ENCODE measurements at regions not wholly inside any gene's neighbourhood (a gene's known extent, or its start where the extent isn't known, plus 50 kb on each side); places are given as distances from the start of the nearest gene placed in this dataset.

DNA sequence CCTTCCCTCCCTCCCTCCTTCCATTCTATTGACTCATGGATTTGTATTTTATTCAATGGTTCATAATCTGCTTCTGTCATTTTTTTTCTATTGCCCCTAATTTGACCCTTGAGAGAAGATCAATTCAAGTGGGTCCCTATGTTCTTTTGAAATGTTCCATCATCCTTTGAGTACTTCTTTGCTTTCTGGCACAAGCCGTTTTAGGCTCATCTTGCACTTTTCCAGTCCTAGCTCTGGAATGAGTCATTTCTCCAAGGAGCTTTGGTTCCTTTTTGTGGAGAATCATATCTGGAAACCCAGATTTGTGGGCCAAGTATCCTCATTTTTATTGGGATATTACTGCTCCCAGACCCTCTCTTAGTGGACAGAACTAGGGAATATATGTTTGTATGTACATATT lies 126.8 kb upstream of the PTPN3 start:
- TF ChIP-seq, protein P1, sequence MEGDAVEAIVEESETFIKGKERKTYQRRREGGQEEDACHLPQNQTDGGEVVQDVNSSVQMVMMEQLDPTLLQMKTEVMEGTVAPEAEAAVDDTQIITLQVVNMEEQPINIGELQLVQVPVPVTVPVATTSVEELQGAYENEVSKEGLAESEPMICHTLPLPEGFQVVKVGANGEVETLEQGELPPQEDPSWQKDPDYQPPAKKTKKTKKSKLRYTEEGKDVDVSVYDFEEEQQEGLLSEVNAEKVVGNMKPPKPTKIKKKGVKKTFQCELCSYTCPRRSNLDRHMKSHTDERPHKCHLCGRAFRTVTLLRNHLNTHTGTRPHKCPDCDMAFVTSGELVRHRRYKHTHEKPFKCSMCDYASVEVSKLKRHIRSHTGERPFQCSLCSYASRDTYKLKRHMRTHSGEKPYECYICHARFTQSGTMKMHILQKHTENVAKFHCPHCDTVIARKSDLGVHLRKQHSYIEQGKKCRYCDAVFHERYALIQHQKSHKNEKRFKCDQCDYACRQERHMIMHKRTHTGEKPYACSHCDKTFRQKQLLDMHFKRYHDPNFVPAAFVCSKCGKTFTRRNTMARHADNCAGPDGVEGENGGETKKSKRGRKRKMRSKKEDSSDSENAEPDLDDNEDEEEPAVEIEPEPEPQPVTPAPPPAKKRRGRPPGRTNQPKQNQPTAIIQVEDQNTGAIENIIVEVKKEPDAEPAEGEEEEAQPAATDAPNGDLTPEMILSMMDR (IDR thresholded peaks at IDR 0.05) = no peak
- no peak for TF ChIP-seq POLR2A (IDR thresholded peaks at IDR 0.05)
